SK-N-SH (cell line): ENCODE measurements at regions not wholly inside any gene's neighbourhood (a gene's known extent, or its start where the extent isn't known, plus 50 kb on each side); places are given as distances from the start of the nearest gene placed in this dataset.

Experiments used
- CTCF ChIA-PET: fragments of 300-600, 350-600 bp; formaldehyde crosslinking; extraction: SDS; loops from one replicate; lab custom pipeline; 2021; lab: Yijun Ruan, JAX
- POLR2A ChIA-PET: fragments of 350-600 bp; sonication (Branson Sonifier 250); formaldehyde crosslinking; extraction: SDS; loops from one replicate; lab custom pipeline; 2020; ENCODE audit warnings: antibody characterized with exemption, inconsistent platforms; lab: Yijun Ruan, JAX
- DNase-seq: peaks from one replicate; pipeline ENCODE4 v3.0.0; 2012
- H2AFZ ChIP-seq: fragments of 200-600 bp; sonication (generic); 2 replicates; pipeline ENCODE4 v1.8.1; 2016; ENCODE audit warnings: antibody characterized with exemption, mild to moderate bottlenecking, low read depth
- H3F3A ChIP-seq: fragments of 200-600 bp; sonication (generic); replicated peaks from 2 replicates; pipeline ENCODE3; 2016; ENCODE audit warnings: antibody characterized with exemption, mild to moderate bottlenecking; ENCODE audit not compliant: insufficient read depth
- H3K27ac ChIP-seq, 2 experiments: fragments of 200-500 bp in 1 of 2; fragments of 200-600 bp in 1 of 2; sonication (Bioruptor generic) in 1 of 2; sonication (generic), shearing (Covaris generic) in 1 of 2; 2 replicates each; pipeline versions ENCODE4 v1.5.1 to v1.6.1; 2014 to 2016; ENCODE audit warnings: low read depth in 2 of 2, inconsistent platforms in 1 of 2, low read length in 1 of 2, mild to moderate bottlenecking in 1 of 2, mixed read lengths in 1 of 2
- H3K27me3 ChIP-seq: fragments of 200-600 bp; sonication (generic), shearing (Covaris generic); 2 replicates; pipeline ENCODE4 v1.6.1; 2016; ENCODE audit warnings: mixed run types; ENCODE audit not compliant: insufficient read depth
- H3K36me3 ChIP-seq, 2 experiments: fragments of 200-500 bp in 1 of 2; fragments of 200-600 bp in 1 of 2; sonication (Bioruptor generic) in 1 of 2; sonication (generic) in 1 of 2; replicated peaks in 1 of 2; 2 replicates each; pipeline versions ENCODE3 to v1.5.1; 2014 to 2016; ENCODE audit warnings: low read length in 1 of 2, mild to moderate bottlenecking in 1 of 2; ENCODE audit not compliant: insufficient read depth in 2 of 2, control insufficient read depth in 1 of 2
- H3K4me1 ChIP-seq, 2 experiments: fragments of 200-500 bp in 1 of 2; fragments of 200-600 bp in 1 of 2; sonication (Bioruptor generic) in 1 of 2; sonication (generic), shearing (Covaris generic) in 1 of 2; 2 replicates each; pipeline versions ENCODE4 v1.5.1 to v1.6.1; 2014 to 2016; ENCODE audit warnings: low read depth in 1 of 2, low read length in 1 of 2, mixed run types in 1 of 2; ENCODE audit not compliant: insufficient read depth in 2 of 2, control insufficient read depth in 1 of 2
- H3K4me2 ChIP-seq: fragments of 200-600 bp; sonication (generic), shearing (Covaris generic); 2 replicates; pipeline ENCODE4 v1.6.1; 2017; ENCODE audit warnings: mixed run types
- H3K4me3 ChIP-seq, 2 experiments: fragments of 200-500 bp in 1 of 2; fragments of 200-600 bp in 1 of 2; sonication (Bioruptor generic) in 1 of 2; sonication (generic), shearing (Covaris generic) in 1 of 2; 2 replicates each; pipeline versions ENCODE4 v1.5.1 to v1.8.1; 2014 to 2016; ENCODE audit warnings: low read depth in 2 of 2, inconsistent platforms in 1 of 2, low read length in 1 of 2, mild to moderate bottlenecking in 1 of 2, mixed read lengths in 1 of 2, moderate library complexity in 1 of 2
- H3K79me2 ChIP-seq: fragments of 200-600 bp; sonication (generic); 2 replicates; pipeline ENCODE4 v1.8.1; 2017; ENCODE audit warnings: mild to moderate bottlenecking; ENCODE audit not compliant: insufficient read depth
- H3K9ac ChIP-seq: fragments of 200-600 bp; sonication (generic); 2 replicates; pipeline ENCODE4 v1.6.1; 2017; ENCODE audit warnings: mixed run types
- H3K9me2 ChIP-seq: fragments of 200-600 bp; sonication (generic); 2 replicates; pipeline ENCODE4 v1.6.1; 2017; ENCODE audit warnings: mixed run types
- H3K9me3 ChIP-seq: fragments of 200-600 bp; sonication (generic); 2 replicates; pipeline ENCODE4 v1.6.1; 2017; ENCODE audit warnings: mixed run types, mild to moderate bottlenecking, moderate library complexity
- H4K20me1 ChIP-seq: fragments of 200-600 bp; sonication (generic); 2 replicates; pipeline ENCODE4 v1.6.1; 2017; ENCODE audit warnings: mild to moderate bottlenecking, mixed run types; ENCODE audit not compliant: insufficient read depth
- ELF1 ChIP-seq: IDR thresholded peaks from 2 replicates; pipeline ENCODE4 v1.4.0; 2012
- FOXJ3 ChIP-seq: sonication (generic); formaldehyde crosslinking; IDR thresholded peaks from 2 replicates; pipeline ENCODE4 v1.5.1; 2020; ENCODE audit warnings: mild to moderate bottlenecking, missing genetic modification reagents
- FOXM1 ChIP-seq: IDR thresholded peaks from 2 replicates; pipeline ENCODE4 v1.4.0; 2012; ENCODE audit warnings: low read depth, mild to moderate bottlenecking
- GATA2 ChIP-seq: sonication (generic); formaldehyde crosslinking; IDR thresholded peaks from 2 replicates; pipeline ENCODE4 v1.5.0; 2020; ENCODE audit warnings: mild to moderate bottlenecking, missing genetic modification reagents
- JUND ChIP-seq: IDR thresholded peaks from 2 replicates; pipeline ENCODE4 v1.4.0; 2012
- NRF1 ChIP-seq: IDR thresholded peaks from 2 replicates; pipeline ENCODE4 v1.6.1; 2012; ENCODE audit warnings: low read depth, mild to moderate bottlenecking, low read length
- RCOR1 ChIP-seq: fragments of 150-350 bp; IDR thresholded peaks from 2 replicates; pipeline ENCODE4 v1.6.1; 2017; ENCODE audit warnings: antibody characterized with exemption, low read length
- RXRA ChIP-seq: IDR thresholded peaks from 2 replicates; pipeline ENCODE4 v1.4.0; 2012; ENCODE audit warnings: low read depth, mild to moderate bottlenecking, borderline replicate concordance
- SMC3 ChIP-seq: IDR thresholded peaks from 2 replicates; pipeline ENCODE4 v1.6.1; 2012; ENCODE audit warnings: low read depth, low read length, improper control_type of control experiment
- TAF1 ChIP-seq: IDR thresholded peaks from 2 replicates; pipeline ENCODE4 v1.6.1; 2012; ENCODE audit warnings: low read depth, mild to moderate bottlenecking, low read length, moderate library complexity, borderline replicate concordance
- whole genome bisulfite sequencing: methylation state at CpG from one replicate; pipeline ENCODE4 v1.1.6; 2017; ENCODE audit warnings: low lambda C conversion rate; 5-methylcytosine and 5-hydroxymethylcytosine counted together
- TF ChIP-seq, protein P1 (sequence below): IDR thresholded peaks from 2 replicates; pipeline ENCODE4 v1.4.0; 2012; ENCODE audit warnings: low read depth, borderline replicate concordance
- TF ChIP-seq, protein P2 (sequence below): fragments of 200-600 bp; sonication (generic); IDR thresholded peaks from 2 replicates; pipeline ENCODE4 v1.6.1; 2017; ENCODE audit warnings: antibody characterized with exemption, mild to moderate bottlenecking, moderate library complexity
- TF ChIP-seq, protein P3 (sequence below): IDR thresholded peaks from 2 replicates; pipeline ENCODE4; 2012
- TF ChIP-seq, protein P4 (sequence below): IDR thresholded peaks from 2 replicates; pipeline ENCODE4 v1.4.0; 2012; ENCODE audit warnings: low read depth
- TF ChIP-seq, protein P5 (sequence below): IDR thresholded peaks from 2 replicates; pipeline ENCODE4 v1.6.1; 2012; ENCODE audit warnings: mild to moderate bottlenecking, low read depth, low read length, moderate library complexity
- TF ChIP-seq, protein P6 (sequence below): IDR thresholded peaks from 2 replicates; pipeline ENCODE4 v1.4.0; 2012; ENCODE audit warnings: low read depth, borderline replicate concordance

DNA sequence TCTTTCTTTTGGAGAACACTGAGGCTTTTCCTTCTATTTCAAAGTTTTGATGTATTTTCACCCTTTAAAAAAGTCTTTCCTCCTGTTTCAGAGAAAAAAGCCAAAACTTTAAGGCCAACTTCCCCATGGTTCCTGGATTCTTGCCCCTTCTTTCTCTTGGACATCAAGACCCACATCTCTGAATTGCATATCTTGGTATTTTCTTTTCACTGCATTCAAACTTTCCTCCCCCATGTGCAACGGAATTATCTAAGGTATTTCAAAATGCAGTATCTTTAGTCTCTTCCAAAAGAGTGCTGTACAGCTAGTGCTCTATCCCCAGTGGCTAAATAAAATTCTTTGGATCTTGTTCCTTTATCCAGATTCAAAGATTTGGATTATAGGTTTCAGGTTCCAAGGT lies 81.1 kb upstream of the TSPAN2 start:
- POLR2A ChIA-PET = no interaction called here
- peaks cover 46% of the 10 kb centered on the region for H3F3A ChIP-seq
- H3K4me3 ChIP-seq = no peak overlapping the region
- no peaks in the 10 kb centered on the region for H3K79me2 ChIP-seq
- H4K20me1 ChIP-seq = no peaks in the 10 kb centered on the region
- DNase-seq = no peak
- no peaks in the 10 kb centered on the region for H3K9me3 ChIP-seq
- peak overlapping the region; percentile 88 to 99; a peak in 3 of 4 replicates for H3K27ac ChIP-seq
- H3K9ac ChIP-seq = peak overlapping the region; percentile 49; the same call in 1 of the 2 replicates
- no peaks in the 10 kb centered on the region for H3K36me3 ChIP-seq
- TF ChIP-seq FOXM1 (no peak), FOXJ3 (no peak), RCOR1 (no peak), RXRA (no peak), NRF1 (no peak), SMC3 (no peak), TAF1 (no peak), GATA2 (CRISPR knock-in tag) (no peak), ELF1 (no peak), JUND (no peak)
- TF ChIP-seq, protein P1, sequence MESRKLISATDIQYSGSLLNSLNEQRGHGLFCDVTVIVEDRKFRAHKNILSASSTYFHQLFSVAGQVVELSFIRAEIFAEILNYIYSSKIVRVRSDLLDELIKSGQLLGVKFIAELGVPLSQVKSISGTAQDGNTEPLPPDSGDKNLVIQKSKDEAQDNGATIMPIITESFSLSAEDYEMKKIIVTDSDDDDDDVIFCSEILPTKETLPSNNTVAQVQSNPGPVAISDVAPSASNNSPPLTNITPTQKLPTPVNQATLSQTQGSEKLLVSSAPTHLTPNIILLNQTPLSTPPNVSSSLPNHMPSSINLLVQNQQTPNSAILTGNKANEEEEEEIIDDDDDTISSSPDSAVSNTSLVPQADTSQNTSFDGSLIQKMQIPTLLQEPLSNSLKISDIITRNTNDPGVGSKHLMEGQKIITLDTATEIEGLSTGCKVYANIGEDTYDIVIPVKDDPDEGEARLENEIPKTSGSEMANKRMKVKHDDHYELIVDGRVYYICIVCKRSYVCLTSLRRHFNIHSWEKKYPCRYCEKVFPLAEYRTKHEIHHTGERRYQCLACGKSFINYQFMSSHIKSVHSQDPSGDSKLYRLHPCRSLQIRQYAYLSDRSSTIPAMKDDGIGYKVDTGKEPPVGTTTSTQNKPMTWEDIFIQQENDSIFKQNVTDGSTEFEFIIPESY = no peak
- TF ChIP-seq, protein P2, sequence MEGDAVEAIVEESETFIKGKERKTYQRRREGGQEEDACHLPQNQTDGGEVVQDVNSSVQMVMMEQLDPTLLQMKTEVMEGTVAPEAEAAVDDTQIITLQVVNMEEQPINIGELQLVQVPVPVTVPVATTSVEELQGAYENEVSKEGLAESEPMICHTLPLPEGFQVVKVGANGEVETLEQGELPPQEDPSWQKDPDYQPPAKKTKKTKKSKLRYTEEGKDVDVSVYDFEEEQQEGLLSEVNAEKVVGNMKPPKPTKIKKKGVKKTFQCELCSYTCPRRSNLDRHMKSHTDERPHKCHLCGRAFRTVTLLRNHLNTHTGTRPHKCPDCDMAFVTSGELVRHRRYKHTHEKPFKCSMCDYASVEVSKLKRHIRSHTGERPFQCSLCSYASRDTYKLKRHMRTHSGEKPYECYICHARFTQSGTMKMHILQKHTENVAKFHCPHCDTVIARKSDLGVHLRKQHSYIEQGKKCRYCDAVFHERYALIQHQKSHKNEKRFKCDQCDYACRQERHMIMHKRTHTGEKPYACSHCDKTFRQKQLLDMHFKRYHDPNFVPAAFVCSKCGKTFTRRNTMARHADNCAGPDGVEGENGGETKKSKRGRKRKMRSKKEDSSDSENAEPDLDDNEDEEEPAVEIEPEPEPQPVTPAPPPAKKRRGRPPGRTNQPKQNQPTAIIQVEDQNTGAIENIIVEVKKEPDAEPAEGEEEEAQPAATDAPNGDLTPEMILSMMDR = no peak
- TF ChIP-seq, protein P3, sequence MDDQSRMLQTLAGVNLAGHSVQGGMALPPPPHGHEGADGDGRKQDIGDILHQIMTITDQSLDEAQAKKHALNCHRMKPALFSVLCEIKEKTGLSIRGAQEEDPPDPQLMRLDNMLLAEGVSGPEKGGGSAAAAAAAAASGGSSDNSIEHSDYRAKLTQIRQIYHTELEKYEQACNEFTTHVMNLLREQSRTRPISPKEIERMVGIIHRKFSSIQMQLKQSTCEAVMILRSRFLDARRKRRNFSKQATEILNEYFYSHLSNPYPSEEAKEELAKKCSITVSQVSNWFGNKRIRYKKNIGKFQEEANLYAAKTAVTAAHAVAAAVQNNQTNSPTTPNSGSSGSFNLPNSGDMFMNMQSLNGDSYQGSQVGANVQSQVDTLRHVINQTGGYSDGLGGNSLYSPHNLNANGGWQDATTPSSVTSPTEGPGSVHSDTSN = no peak
- TF ChIP-seq, protein P4, sequence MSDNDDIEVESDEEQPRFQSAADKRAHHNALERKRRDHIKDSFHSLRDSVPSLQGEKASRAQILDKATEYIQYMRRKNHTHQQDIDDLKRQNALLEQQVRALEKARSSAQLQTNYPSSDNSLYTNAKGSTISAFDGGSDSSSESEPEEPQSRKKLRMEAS = no peak
- TF ChIP-seq, protein P5, sequence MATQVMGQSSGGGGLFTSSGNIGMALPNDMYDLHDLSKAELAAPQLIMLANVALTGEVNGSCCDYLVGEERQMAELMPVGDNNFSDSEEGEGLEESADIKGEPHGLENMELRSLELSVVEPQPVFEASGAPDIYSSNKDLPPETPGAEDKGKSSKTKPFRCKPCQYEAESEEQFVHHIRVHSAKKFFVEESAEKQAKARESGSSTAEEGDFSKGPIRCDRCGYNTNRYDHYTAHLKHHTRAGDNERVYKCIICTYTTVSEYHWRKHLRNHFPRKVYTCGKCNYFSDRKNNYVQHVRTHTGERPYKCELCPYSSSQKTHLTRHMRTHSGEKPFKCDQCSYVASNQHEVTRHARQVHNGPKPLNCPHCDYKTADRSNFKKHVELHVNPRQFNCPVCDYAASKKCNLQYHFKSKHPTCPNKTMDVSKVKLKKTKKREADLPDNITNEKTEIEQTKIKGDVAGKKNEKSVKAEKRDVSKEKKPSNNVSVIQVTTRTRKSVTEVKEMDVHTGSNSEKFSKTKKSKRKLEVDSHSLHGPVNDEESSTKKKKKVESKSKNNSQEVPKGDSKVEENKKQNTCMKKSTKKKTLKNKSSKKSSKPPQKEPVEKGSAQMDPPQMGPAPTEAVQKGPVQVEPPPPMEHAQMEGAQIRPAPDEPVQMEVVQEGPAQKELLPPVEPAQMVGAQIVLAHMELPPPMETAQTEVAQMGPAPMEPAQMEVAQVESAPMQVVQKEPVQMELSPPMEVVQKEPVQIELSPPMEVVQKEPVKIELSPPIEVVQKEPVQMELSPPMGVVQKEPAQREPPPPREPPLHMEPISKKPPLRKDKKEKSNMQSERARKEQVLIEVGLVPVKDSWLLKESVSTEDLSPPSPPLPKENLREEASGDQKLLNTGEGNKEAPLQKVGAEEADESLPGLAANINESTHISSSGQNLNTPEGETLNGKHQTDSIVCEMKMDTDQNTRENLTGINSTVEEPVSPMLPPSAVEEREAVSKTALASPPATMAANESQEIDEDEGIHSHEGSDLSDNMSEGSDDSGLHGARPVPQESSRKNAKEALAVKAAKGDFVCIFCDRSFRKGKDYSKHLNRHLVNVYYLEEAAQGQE = no peak
- TF ChIP-seq, protein P6, sequence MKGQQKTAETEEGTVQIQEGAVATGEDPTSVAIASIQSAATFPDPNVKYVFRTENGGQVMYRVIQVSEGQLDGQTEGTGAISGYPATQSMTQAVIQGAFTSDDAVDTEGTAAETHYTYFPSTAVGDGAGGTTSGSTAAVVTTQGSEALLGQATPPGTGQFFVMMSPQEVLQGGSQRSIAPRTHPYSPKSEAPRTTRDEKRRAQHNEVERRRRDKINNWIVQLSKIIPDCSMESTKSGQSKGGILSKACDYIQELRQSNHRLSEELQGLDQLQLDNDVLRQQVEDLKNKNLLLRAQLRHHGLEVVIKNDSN = no peak
- H3K9me2 ChIP-seq = no peaks in the 10 kb centered on the region
- CTCF ChIA-PET = interaction anchor here (1.0 to 2.4 kb wide), 2 partner anchors 13 to 299 kb away, joined by 3 to 6 read pairs; no protein-coding TSS in a partner anchor
- H3K27me3 ChIP-seq = no peaks in the 10 kb centered on the region
- H3K4me1 ChIP-seq = peaks cover 0 to 36% of the 10 kb centered on the region in 2 experiments; a peak in 3 of 4 replicates
- H3K4me2 ChIP-seq = 0 out of 2 replicates have a peak overlapping the region, but pooled peaks have one; percentile 21
- no peak overlapping the region for H2AFZ ChIP-seq
- 90% methylated on average over 1 of the region's 1 CpG for WGBS
